Panc1 (cell line): ENCODE measurements at regions not wholly inside any gene's neighbourhood (a gene's known extent, or its start where the extent isn't known, plus 50 kb on each side); places are given as distances from the start of the nearest gene placed in this dataset.

Source experiments
- POLR2AphosphoS5 ChIP-seq: IDR thresholded peaks from 2 replicates; pipeline ENCODE4 v1.6.1; 2012; ENCODE audit warnings: mild to moderate bottlenecking, low read depth, low read length, moderate library complexity
- SIN3A ChIP-seq: IDR thresholded peaks from 2 replicates; pipeline ENCODE4 v1.6.1; 2012; ENCODE audit warnings: low read depth, mild to moderate bottlenecking, low read length, moderate library complexity, borderline replicate concordance; ENCODE audit not compliant: insufficient read depth
- TF ChIP-seq, protein P1 (sequence below): fragments of 450-650 bp; IDR thresholded peaks from 2 replicates; pipeline ENCODE4 v1.5.1; 2017; ENCODE audit warnings: mild to moderate bottlenecking
- TF ChIP-seq, protein P2 (sequence below), 2 experiments: IDR thresholded peaks; 2 replicates each; pipeline ENCODE4 v1.6.1; 2011 to 2012; ENCODE audit warnings: low read depth in 2 of 2, control low read depth in 1 of 2, low read length in 1 of 2, mild to moderate bottlenecking in 1 of 2, moderate library complexity in 1 of 2; ENCODE audit not compliant: insufficient read depth in 1 of 2

DNA sequence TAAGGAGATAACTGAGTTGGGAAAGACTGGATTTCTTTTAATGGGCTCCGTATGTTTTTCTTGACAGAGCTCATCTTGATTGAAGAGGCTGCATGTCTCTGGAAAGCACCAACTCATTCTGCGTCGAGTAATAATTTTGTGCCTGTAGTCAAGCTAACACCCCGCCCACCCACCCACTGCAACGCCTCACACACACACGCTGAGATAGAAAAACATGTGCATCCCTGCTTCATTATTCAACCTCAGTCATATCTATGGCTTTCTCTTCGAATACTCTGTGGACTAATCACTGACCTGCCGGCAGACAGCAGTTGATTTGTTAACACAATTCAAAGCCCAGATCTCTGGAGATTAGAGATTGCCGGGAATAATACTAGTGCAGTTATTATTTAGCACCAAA lies 220.2 kb upstream of the TOM1L1 start:
- TF ChIP-seq, protein P1, sequence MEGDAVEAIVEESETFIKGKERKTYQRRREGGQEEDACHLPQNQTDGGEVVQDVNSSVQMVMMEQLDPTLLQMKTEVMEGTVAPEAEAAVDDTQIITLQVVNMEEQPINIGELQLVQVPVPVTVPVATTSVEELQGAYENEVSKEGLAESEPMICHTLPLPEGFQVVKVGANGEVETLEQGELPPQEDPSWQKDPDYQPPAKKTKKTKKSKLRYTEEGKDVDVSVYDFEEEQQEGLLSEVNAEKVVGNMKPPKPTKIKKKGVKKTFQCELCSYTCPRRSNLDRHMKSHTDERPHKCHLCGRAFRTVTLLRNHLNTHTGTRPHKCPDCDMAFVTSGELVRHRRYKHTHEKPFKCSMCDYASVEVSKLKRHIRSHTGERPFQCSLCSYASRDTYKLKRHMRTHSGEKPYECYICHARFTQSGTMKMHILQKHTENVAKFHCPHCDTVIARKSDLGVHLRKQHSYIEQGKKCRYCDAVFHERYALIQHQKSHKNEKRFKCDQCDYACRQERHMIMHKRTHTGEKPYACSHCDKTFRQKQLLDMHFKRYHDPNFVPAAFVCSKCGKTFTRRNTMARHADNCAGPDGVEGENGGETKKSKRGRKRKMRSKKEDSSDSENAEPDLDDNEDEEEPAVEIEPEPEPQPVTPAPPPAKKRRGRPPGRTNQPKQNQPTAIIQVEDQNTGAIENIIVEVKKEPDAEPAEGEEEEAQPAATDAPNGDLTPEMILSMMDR = no peak
- TF ChIP-seq POLR2AphosphoS5 = no peak
- TF ChIP-seq, protein P2, sequence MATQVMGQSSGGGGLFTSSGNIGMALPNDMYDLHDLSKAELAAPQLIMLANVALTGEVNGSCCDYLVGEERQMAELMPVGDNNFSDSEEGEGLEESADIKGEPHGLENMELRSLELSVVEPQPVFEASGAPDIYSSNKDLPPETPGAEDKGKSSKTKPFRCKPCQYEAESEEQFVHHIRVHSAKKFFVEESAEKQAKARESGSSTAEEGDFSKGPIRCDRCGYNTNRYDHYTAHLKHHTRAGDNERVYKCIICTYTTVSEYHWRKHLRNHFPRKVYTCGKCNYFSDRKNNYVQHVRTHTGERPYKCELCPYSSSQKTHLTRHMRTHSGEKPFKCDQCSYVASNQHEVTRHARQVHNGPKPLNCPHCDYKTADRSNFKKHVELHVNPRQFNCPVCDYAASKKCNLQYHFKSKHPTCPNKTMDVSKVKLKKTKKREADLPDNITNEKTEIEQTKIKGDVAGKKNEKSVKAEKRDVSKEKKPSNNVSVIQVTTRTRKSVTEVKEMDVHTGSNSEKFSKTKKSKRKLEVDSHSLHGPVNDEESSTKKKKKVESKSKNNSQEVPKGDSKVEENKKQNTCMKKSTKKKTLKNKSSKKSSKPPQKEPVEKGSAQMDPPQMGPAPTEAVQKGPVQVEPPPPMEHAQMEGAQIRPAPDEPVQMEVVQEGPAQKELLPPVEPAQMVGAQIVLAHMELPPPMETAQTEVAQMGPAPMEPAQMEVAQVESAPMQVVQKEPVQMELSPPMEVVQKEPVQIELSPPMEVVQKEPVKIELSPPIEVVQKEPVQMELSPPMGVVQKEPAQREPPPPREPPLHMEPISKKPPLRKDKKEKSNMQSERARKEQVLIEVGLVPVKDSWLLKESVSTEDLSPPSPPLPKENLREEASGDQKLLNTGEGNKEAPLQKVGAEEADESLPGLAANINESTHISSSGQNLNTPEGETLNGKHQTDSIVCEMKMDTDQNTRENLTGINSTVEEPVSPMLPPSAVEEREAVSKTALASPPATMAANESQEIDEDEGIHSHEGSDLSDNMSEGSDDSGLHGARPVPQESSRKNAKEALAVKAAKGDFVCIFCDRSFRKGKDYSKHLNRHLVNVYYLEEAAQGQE (IDR thresholded peaks at IDR 0.05; ENCODE audit: insufficient read depth in 1 of 2, low read depth in 2 of 2, low read length in 1 of 2) = no peak
- TF ChIP-seq SIN3A = no peak
